ENCODE measurements at regions not wholly inside any gene's neighbourhood (a gene's known extent, or its start where the extent isn't known, plus 50 kb on each side); places are given as distances from the start of the nearest gene placed in this dataset.

GRCh38 chr4:167930166-167930565 lies 162.2 kb upstream of the ANXA10 start:
- Histone ChIP-seq H3K4me1 (ENCODE audit: control insufficient read depth in 5 of 5, insufficient read depth in 5 of 5, low read length in 5 of 5) (no peaks in the 10 kb centered on the region), H3K9ac (ENCODE audit: low read length in 5 of 5) (no peak overlapping the region), H3K27ac (ENCODE audit: low read depth, low read length) (no peak overlapping the region), H3K27me3 (ENCODE audit: control insufficient read depth in 5 of 5, insufficient read depth in 4 of 5, low read length in 5 of 5) (no peaks in the 10 kb centered on the region), H3K36me3 (ENCODE audit: control insufficient read depth in 5 of 5, insufficient read depth in 5 of 5, low read length in 5 of 5) (no peaks in the 10 kb centered on the region), H3K9me3 (ENCODE audit: control insufficient read depth in 5 of 5, low read length in 5 of 5) (no peaks in the 10 kb centered on the region), H3K4me3 (ENCODE audit: low read depth in 1 of 5, low read length in 5 of 5) (no peak overlapping the region)

- Histone ChIP-seq H3K4me1 (ENCODE audit: control insufficient read depth in 5 of 5, insufficient read depth in 5 of 5, low read length in 5 of 5) (no peaks in the 10 kb centered on the region), H3K27ac (ENCODE audit: low read depth, low read length) (no peak overlapping the region), H3K36me3 (ENCODE audit: control insufficient read depth in 5 of 5, insufficient read depth in 5 of 5, low read length in 5 of 5) (no peaks in the 10 kb centered on the region), H3K9ac (ENCODE audit: low read length in 5 of 5) (no peak overlapping the region), H3K27me3 (ENCODE audit: control insufficient read depth in 5 of 5, insufficient read depth in 4 of 5, low read length in 5 of 5) (no peaks in the 10 kb centered on the region), H3K9me3 (ENCODE audit: control insufficient read depth in 5 of 5, low read length in 5 of 5) (no peaks in the 10 kb centered on the region), H3K4me3 (ENCODE audit: low read depth in 1 of 5, low read length in 5 of 5) (no peak overlapping the region)
Observed at GRCh38 chr4:167934216-167934615, 158.1 kb upstream of the ANXA10 start.

GRCh38 chr4:167939863-167940616 lies 152.3 kb upstream of the ANXA10 start:
- H3K4me3 ChIP-seq (ENCODE audit: low read depth in 1 of 5, low read length in 5 of 5), result no peak overlapping the region
- H3K4me1 ChIP-seq (ENCODE audit: control insufficient read depth in 5 of 5, insufficient read depth in 5 of 5, low read length in 5 of 5), result no peaks in the 10 kb centered on the region
- no peaks in the 10 kb centered on the region for H3K36me3 ChIP-seq (ENCODE audit: control insufficient read depth in 5 of 5, insufficient read depth in 5 of 5, low read length in 5 of 5)
- no peak overlapping the region for H3K27ac ChIP-seq (ENCODE audit: low read depth, low read length)
- H3K9ac ChIP-seq (ENCODE audit: low read length in 5 of 5), result no peak overlapping the region
- H3K9me3 ChIP-seq (ENCODE audit: control insufficient read depth in 5 of 5, low read length in 5 of 5), result no peaks in the 10 kb centered on the region
- no peaks in the 10 kb centered on the region for H3K27me3 ChIP-seq (ENCODE audit: control insufficient read depth in 5 of 5, insufficient read depth in 4 of 5, low read length in 5 of 5)

GRCh38 chr4:167943872-167944505 lies 148.3 kb upstream of the ANXA10 start:
- Histone ChIP-seq H3K9me3 (ENCODE audit: control insufficient read depth in 5 of 5, low read length in 5 of 5) (no peaks in the 10 kb centered on the region), H3K9ac (ENCODE audit: low read length in 5 of 5) (no peak overlapping the region), H3K4me3 (ENCODE audit: low read depth in 1 of 5, low read length in 5 of 5) (no peak overlapping the region), H3K27ac (ENCODE audit: low read depth, low read length) (no peak overlapping the region), H3K36me3 (ENCODE audit: control insufficient read depth in 5 of 5, insufficient read depth in 5 of 5, low read length in 5 of 5) (no peaks in the 10 kb centered on the region), H3K27me3 (ENCODE audit: control insufficient read depth in 5 of 5, insufficient read depth in 4 of 5, low read length in 5 of 5) (no peaks in the 10 kb centered on the region), H3K4me1 (ENCODE audit: control insufficient read depth in 5 of 5, insufficient read depth in 5 of 5, low read length in 5 of 5) (no peaks in the 10 kb centered on the region)

GRCh38 chr4:167944721-167945120 lies 147.6 kb upstream of the ANXA10 start:
- no peaks in the 10 kb centered on the region for H3K9me3 ChIP-seq (ENCODE audit: control insufficient read depth in 5 of 5, low read length in 5 of 5)
- H3K9ac ChIP-seq (ENCODE audit: low read length in 5 of 5), result no peak overlapping the region
- no peak overlapping the region for H3K27ac ChIP-seq (ENCODE audit: low read depth, low read length)
- no peak overlapping the region for H3K4me3 ChIP-seq (ENCODE audit: low read depth in 1 of 5, low read length in 5 of 5)
- H3K4me1 ChIP-seq (ENCODE audit: control insufficient read depth in 5 of 5, insufficient read depth in 5 of 5, low read length in 5 of 5), result no peaks in the 10 kb centered on the region
- H3K27me3 ChIP-seq (ENCODE audit: control insufficient read depth in 5 of 5, insufficient read depth in 4 of 5, low read length in 5 of 5), result no peaks in the 10 kb centered on the region
- no peaks in the 10 kb centered on the region for H3K36me3 ChIP-seq (ENCODE audit: control insufficient read depth in 5 of 5, insufficient read depth in 5 of 5, low read length in 5 of 5)

GRCh38 chr4:167955006-167955405 lies 137.3 kb upstream of the ANXA10 start:
- no peak overlapping the region for H3K27ac ChIP-seq (ENCODE audit: low read depth, low read length)
- H3K4me3 ChIP-seq (ENCODE audit: low read depth in 1 of 5, low read length in 5 of 5), result no peak overlapping the region
- H3K4me1 ChIP-seq (ENCODE audit: control insufficient read depth in 5 of 5, insufficient read depth in 5 of 5, low read length in 5 of 5), result no peaks in the 10 kb centered on the region
- peaks cover 3 to 14% (median 9%) of the 10 kb centered on the region in 5 donors for H3K9me3 ChIP-seq (ENCODE audit: control insufficient read depth in 5 of 5, low read length in 5 of 5)
- H3K36me3 ChIP-seq (ENCODE audit: control insufficient read depth in 5 of 5, insufficient read depth in 5 of 5, low read length in 5 of 5), result no peaks in the 10 kb centered on the region
- H3K27me3 ChIP-seq (ENCODE audit: control insufficient read depth in 5 of 5, insufficient read depth in 4 of 5, low read length in 5 of 5), result no peaks in the 10 kb centered on the region
- no peak overlapping the region for H3K9ac ChIP-seq (ENCODE audit: low read length in 5 of 5)

GRCh38 chr4:167956676-167957075 lies 135.7 kb upstream of the ANXA10 start:
- Histone ChIP-seq H3K27ac (ENCODE audit: low read depth, low read length) (no peak overlapping the region), H3K4me3 (ENCODE audit: low read depth in 1 of 5, low read length in 5 of 5) (no peak overlapping the region), H3K9me3 (ENCODE audit: control insufficient read depth in 5 of 5, low read length in 5 of 5) (peaks cover under 1 to 11% (median 7%) of the 10 kb centered on the region in 5 donors), H3K4me1 (ENCODE audit: control insufficient read depth in 5 of 5, insufficient read depth in 5 of 5, low read length in 5 of 5) (no peaks in the 10 kb centered on the region), H3K9ac (ENCODE audit: low read length in 5 of 5) (no peak overlapping the region), H3K27me3 (ENCODE audit: control insufficient read depth in 5 of 5, insufficient read depth in 4 of 5, low read length in 5 of 5) (no peaks in the 10 kb centered on the region), H3K36me3 (ENCODE audit: control insufficient read depth in 5 of 5, insufficient read depth in 5 of 5, low read length in 5 of 5) (no peaks in the 10 kb centered on the region)

GRCh38 chr4:167964766-167965373 lies 127.5 kb upstream of the ANXA10 start:
- Histone ChIP-seq H3K9ac (ENCODE audit: low read length in 5 of 5) (no peak overlapping the region), H3K9me3 (ENCODE audit: control insufficient read depth in 5 of 5, low read length in 5 of 5) (peaks cover 0 to 8% (median 0%) of the 10 kb centered on the region in 5 donors), H3K27ac (ENCODE audit: low read depth, low read length) (no peak overlapping the region), H3K27me3 (ENCODE audit: control insufficient read depth in 5 of 5, insufficient read depth in 4 of 5, low read length in 5 of 5) (peaks cover 0 to 2% (median 0%) of the 10 kb centered on the region in 5 donors), H3K4me1 (ENCODE audit: control insufficient read depth in 5 of 5, insufficient read depth in 5 of 5, low read length in 5 of 5) (no peaks in the 10 kb centered on the region), H3K36me3 (ENCODE audit: control insufficient read depth in 5 of 5, insufficient read depth in 5 of 5, low read length in 5 of 5) (no peaks in the 10 kb centered on the region), H3K4me3 (ENCODE audit: low read depth in 1 of 5, low read length in 5 of 5) (no peak overlapping the region)

GRCh38 chr4:167966143-167966542 lies 126.2 kb upstream of the ANXA10 start:
- no peak overlapping the region for H3K9ac ChIP-seq (ENCODE audit: low read length in 5 of 5)
- no peak overlapping the region for H3K4me3 ChIP-seq (ENCODE audit: low read depth in 1 of 5, low read length in 5 of 5)
- peaks cover 0 to 8% (median 0%) of the 10 kb centered on the region in 5 donors for H3K9me3 ChIP-seq (ENCODE audit: control insufficient read depth in 5 of 5, low read length in 5 of 5)
- peaks cover 0 to 2% (median 0%) of the 10 kb centered on the region in 5 donors for H3K27me3 ChIP-seq (ENCODE audit: control insufficient read depth in 5 of 5, insufficient read depth in 4 of 5, low read length in 5 of 5)
- no peaks in the 10 kb centered on the region for H3K36me3 ChIP-seq (ENCODE audit: control insufficient read depth in 5 of 5, insufficient read depth in 5 of 5, low read length in 5 of 5)
- no peaks in the 10 kb centered on the region for H3K4me1 ChIP-seq (ENCODE audit: control insufficient read depth in 5 of 5, insufficient read depth in 5 of 5, low read length in 5 of 5)
- H3K27ac ChIP-seq (ENCODE audit: low read depth, low read length), result no peak overlapping the region

- Histone ChIP-seq H3K36me3 (ENCODE audit: control insufficient read depth in 5 of 5, insufficient read depth in 5 of 5, low read length in 5 of 5) (no peaks in the 10 kb centered on the region), H3K9ac (ENCODE audit: low read length in 5 of 5) (no peak overlapping the region), H3K4me1 (ENCODE audit: control insufficient read depth in 5 of 5, insufficient read depth in 5 of 5, low read length in 5 of 5) (no peaks in the 10 kb centered on the region), H3K27ac (ENCODE audit: low read depth, low read length) (no peak overlapping the region), H3K4me3 (ENCODE audit: low read depth in 1 of 5, low read length in 5 of 5) (no peak overlapping the region), H3K9me3 (ENCODE audit: control insufficient read depth in 5 of 5, low read length in 5 of 5) (peaks cover 2 to 32% (median 27%) of the 10 kb centered on the region in 5 donors), H3K27me3 (ENCODE audit: control insufficient read depth in 5 of 5, insufficient read depth in 4 of 5, low read length in 5 of 5) (peaks cover 0 to 1% (median 0%) of the 10 kb centered on the region in 5 donors)
Observed at GRCh38 chr4:167973513-167973912, 118.8 kb upstream of the ANXA10 start.

Data from subcutaneous abdominal adipose tissue (tissue), 5 donors.